GM21515 (cell line): ENCODE measurements at regions not wholly inside any gene's neighbourhood (a gene's known extent, or its start where the extent isn't known, plus 50 kb on each side); places are given as distances from the start of the nearest gene placed in this dataset.

Source experiments
- ATAC-seq: cut with Tn5 transposase; IDR thresholded peaks from one replicate; pipeline ENCODE4 v1.9.1; 2021; ENCODE audit not compliant: unreplicated experiment

- no peak for ATAC-seq
Measured at GRCh38 chr2:237167934-237168333, 82.2 kb downstream of the COPS8 start.

- ATAC-seq = no peak
Measured at GRCh38 chr2:237170020-237170419, 84.3 kb downstream of the COPS8 start.

GRCh38 chr2:237171396-237171795 is 85.7 kb downstream of the COPS8 start:
- no peak for ATAC-seq

DNA sequence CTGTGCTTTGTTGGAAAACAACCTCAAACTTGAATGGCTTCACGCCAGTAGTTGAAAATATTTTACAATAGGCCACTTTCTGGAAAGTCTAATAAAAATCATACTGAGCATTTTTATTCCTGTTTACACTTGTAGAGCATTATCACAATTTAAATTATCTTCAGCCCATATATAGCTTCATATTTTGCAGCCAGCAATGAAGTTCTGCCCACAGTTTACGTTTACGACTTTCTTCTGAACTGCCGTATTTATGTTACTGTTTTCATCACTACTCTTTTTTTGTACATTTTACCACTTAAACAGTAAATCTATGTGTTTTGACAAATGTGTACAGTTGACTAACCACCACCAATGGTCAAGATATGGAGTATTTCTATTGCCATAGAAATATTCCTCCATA is 86.2 kb downstream of the COPS8 start:
- ATAC-seq = no peak

GRCh38 chr2:237177052-237177451 is 91.4 kb downstream of the COPS8 start:
- ATAC-seq = no peak

GRCh38 chr2:237177986-237178385 is 92.3 kb downstream of the COPS8 start:
- no peak for ATAC-seq

- ATAC-seq = no peak
Measured at GRCh38 chr2:237178396-237178795, 92.7 kb downstream of the COPS8 start.

GRCh38 chr2:237179161-237179560 is 93.5 kb downstream of the COPS8 start:
- ATAC-seq = no peak

- no peak for ATAC-seq
Measured at GRCh38 chr2:237180187-237180586, 94.5 kb downstream of the COPS8 start.

DNA sequence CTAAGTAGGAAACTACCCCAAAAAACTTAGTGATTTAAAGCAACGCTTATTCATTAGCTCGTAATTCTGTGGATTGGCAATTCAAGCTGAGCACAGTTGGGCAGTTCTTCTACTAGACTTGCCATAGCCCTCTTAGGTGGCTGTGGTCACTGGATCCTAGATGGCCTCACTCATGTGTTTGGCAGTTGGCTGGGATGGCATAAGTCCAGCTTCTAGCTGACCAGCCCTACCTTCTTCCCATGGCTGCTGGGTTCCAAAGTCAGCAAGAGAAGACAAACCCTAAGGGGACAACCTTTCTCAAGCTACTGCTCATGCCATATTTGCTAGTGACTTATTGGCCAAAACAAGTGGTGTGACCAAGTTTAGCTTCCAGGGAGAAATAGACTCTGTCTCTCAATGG is 95.3 kb downstream of the COPS8 start:
- ATAC-seq = no peak

GRCh38 chr2:237181844-237182243 is 96.2 kb downstream of the COPS8 start:
- no peak for ATAC-seq

- no peak for ATAC-seq
Measured at GRCh38 chr2:237182422-237183123, 96.9 kb downstream of the COPS8 start.

GRCh38 chr2:237184192-237184918 is 98.7 kb downstream of the COPS8 start:
- ATAC-seq = no peak

- no peak for ATAC-seq
Measured at GRCh38 chr2:237184919-237185552, 99.3 kb downstream of the COPS8 start.

DNA sequence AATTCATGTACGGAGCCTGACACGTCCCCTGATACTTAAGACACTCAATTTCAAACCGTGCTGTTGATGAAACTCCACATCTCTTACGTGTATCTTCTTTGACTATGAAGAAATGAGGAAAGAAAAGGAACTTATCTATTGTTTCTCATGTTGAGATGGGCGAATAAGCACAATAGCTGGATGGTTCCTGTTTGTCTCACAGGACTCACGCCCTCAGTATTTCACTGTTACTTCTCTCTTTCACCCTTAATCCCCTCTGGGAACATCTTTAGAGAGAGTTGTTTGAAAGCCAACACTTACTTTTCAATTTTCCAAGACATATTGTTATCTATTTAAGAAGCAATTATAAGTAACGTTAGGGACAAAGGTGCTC is 99.8 kb downstream of the COPS8 start:
- no peak for ATAC-seq

- ATAC-seq = no peak
Measured at GRCh38 chr2:237189799-237190198, 104.1 kb downstream of the COPS8 start.

DNA sequence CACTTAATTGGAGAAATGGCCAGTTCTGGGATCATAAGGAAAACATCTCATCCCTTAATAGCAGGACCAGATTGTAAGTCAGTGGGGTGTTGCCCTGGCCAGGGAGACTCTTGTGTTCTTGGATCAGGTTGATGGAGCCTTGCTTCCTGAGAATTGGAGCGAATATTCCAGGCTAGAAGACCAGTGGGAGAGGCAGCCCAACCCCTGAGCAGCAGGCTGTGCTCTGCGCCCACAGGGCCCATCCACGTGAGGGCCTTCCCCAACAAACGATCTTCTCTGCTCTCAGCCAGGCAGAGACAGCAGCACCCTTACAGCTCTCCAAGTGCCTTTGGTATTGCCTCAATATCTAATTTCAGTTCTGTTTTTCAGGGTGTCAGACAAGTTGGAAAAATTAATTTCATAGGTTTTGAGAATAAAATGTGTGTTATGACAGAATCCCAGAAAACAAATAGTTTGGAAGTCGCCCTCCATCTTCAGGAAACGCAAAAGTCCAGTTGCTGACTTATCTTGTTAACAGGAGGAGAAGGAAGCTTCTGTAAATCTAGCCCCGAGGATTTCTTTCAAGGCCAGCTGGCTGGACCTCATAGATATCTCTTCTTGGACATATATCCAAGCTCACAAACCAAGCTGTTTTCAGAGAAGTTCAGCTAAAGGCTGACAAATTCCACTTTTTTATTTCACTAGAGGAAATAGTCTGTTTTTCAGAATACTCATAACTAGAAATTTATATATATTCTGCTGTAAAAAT is 105.5 kb downstream of the COPS8 start:
- no peak for ATAC-seq

DNA sequence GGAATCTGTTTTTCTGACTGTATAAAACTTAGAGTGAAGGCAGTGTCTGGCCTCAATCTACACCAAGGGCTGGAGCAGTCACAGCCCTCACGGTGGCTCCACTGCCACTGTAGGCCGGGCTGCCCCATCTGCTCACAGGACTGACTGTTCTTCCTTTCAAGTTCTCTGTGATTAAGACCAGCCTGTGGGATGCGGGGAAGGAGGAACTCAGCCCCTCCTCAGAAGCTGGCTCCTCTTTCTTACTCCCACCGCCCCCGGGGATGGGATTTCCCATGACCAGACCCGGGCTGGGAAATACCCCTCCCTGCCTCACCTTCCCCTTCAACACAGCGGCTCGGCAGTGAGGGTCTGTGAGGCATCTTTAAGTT is 106.0 kb downstream of the COPS8 start:
- no peak for ATAC-seq

DNA sequence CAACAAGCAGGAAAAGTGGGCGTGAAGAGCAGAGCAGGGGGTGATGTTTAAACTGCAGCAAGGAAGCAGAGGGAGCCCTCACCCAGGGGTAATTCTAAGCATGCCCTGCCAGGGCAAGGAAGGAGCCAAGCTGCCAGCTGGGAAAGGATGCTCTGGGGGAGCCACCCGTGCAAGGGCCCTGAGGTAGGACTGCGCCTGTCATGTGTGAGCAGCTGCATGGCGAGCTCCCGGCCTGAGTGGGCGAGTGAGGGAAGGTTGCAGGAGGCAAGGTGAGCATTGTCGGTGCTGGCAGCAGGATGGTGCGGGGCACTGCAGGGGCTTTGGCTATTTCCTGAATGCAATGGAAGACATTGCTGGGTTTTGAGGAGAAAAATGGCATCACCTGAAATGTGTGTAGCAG is 107.2 kb downstream of the COPS8 start:
- ATAC-seq = no peak

DNA sequence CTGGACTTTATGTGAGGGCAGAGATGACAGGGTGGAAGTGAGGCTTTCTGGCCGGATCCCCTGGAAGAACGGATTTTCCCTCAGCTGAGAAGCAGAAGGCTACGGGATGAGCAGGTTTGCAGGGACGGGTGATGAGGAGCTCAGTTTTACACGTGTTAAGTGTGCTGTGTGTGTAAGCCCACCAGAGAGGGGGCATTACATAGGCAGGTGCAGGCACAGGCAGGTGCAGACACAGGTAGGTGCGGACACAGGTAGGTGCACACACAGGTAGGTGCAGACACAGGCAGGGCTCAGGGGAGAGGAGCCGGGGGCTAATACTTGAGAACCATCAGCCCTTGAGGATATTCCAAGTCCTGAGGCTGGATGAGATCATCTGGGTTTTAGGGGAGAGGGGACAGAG is 107.7 kb downstream of the COPS8 start:
- no peak for ATAC-seq

- no peak for ATAC-seq
Measured at GRCh38 chr2:237194081-237194480, 108.4 kb downstream of the COPS8 start.

GRCh38 chr2:237194906-237195305 is 109.2 kb downstream of the COPS8 start:
- ATAC-seq = no peak
